ENCODE measurements at regions not wholly inside any gene's neighbourhood (a gene's known extent, or its start where the extent isn't known, plus 50 kb on each side); places are given as distances from the start of the nearest gene placed in this dataset.

DNA sequence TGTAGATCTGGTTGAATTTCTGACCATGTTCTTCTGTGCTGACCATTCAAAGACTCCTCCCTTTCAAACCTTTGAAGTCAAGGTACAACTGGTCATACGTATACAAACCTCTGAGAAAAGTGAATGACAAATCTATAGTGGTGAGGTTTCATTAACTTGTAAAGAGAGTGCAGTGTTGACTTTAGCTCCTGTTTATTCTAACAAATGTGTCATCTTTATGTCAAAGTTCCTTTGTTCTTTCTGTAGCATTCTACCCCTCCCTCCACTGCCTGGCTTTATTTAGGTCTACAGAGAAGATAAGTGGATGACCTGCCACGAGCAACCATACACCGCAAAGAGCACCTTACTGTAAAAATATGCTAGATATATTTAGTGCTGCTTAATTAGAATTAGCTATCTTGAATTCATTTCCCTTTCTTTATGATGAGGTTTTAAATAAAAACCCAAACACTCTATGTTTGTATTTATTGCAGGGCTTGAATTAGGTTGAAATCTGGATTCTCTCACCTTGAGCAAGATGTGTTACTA, 520.0 kb upstream of the CDH11 start:
- Mint-ChIP-seq H3K27ac (no peak overlapping the region), H3K27me3 (no peaks in the 10 kb centered on the region), H3K4me1 (ENCODE audit: low read depth) (no peaks in the 10 kb centered on the region), H3K9me3 (peaks cover 5% of the 10 kb centered on the region), H3K4me3 (no peak overlapping the region), H3K36me3 (ENCODE audit: low read depth) (no peaks in the 10 kb centered on the region)
- no peak for DNase-seq

DNA sequence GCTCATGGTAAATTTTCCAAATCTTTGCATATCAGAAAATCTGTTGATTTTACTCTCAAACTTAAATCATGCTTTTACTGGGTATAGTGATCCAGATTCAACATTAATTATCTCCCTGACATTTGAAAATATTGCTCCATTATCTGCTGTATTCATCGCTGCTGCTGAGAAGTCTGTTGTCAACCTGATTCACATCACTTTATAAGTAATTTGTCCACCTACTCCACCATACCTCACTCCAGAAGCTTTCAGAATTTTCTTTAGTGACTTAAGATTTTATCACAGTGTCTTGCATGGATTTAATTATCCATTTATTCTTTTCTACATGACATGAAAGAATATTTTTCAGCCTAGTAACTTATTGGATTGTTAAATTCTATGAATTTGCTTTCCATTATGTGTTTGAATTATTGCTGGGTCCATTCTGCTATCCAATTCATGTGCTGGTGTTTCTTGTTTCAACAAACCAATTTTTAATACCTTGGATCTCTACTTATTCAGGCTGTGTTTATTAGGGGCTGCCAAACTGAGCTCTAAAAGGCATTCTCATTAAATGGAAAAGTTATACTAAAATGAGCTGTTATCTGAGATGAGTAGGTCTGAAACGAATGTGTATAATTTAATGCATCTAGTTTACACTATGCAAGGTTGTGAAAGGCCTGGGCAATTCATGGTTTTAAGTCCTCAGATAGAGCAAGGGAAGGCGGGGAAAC, 519.3 kb upstream of the CDH11 start:
- peaks cover 9% of the 10 kb centered on the region for H3K9me3 Mint-ChIP-seq
- no peaks in the 10 kb centered on the region for H3K36me3 Mint-ChIP-seq (ENCODE audit: low read depth)
- no peaks in the 10 kb centered on the region for H3K27me3 Mint-ChIP-seq
- DNase-seq: no peak
- no peaks in the 10 kb centered on the region for H3K4me1 Mint-ChIP-seq (ENCODE audit: low read depth)
- no peak overlapping the region for H3K4me3 Mint-ChIP-seq
- no peak overlapping the region for H3K27ac Mint-ChIP-seq

DNA sequence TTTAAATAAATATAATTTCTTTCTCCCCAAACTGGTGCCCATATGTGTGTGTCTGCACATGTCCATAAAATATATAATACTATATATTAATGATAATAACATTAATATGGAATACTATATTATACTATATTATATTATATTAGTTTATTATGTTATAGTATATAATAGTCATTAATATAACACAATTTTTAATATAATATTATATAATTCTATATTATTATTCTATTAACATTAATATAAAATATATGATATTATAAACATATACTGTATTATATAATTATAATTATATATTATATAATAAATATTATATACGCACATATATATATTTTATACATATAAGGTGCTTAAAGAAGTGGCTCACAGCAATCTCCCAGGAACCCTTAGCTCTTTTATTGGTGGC, 513.0 kb upstream of the CDH11 start:
- Mint-ChIP-seq H3K9me3 (peaks cover 11% of the 10 kb centered on the region), H3K27ac (no peak overlapping the region), H3K36me3 (ENCODE audit: low read depth) (no peaks in the 10 kb centered on the region), H3K4me1 (ENCODE audit: low read depth) (no peaks in the 10 kb centered on the region), H3K4me3 (no peak overlapping the region), H3K27me3 (no peaks in the 10 kb centered on the region)
- no peak for DNase-seq

DNA sequence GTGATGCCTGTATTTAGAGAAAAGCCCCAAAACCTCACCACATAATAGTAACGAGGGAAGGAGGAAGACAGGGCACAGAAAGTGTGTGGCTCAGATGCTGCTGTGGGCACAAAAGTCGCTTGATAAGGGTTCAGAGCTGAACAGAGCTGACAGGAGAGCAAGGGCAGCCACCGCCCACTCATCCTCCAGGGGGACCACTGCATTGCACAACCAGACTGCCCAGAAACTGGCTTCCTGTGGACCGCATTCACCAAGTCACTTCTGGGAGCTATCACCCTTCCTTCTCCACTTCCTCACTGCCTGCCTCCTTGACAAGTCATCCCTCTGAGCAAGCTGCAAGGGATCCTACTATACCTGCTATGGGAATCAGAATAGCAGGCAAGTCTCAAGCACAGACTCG, 512.4 kb upstream of the CDH11 start:
- DNase-seq: no peak
- no peaks in the 10 kb centered on the region for H3K27me3 Mint-ChIP-seq
- H3K9me3 Mint-ChIP-seq: peaks cover 17% of the 10 kb centered on the region
- H3K27ac Mint-ChIP-seq: no peak overlapping the region
- H3K4me3 Mint-ChIP-seq: no peak overlapping the region
- H3K4me1 Mint-ChIP-seq (ENCODE audit: low read depth): no peaks in the 10 kb centered on the region
- no peaks in the 10 kb centered on the region for H3K36me3 Mint-ChIP-seq (ENCODE audit: low read depth)

DNA sequence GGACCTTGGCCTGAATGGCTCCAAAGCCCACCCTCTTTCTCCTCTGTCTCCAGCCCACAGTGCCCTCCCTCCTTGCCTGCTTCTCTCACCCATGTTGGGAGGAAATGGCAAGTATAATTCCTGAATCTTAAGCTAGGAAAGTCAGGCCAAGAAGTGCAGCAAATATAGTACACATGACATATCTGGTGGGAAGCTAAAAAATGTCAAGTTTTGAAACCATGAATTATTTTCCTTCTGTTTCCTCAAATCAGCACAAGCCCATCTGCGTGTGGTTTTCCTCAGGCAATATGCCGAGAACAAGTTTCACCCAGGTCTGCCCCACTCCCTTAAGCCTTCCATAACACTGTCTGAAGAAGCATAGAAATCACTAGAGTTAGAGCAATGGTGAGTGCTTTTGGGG, 502.8 kb upstream of the CDH11 start:
- no peaks in the 10 kb centered on the region for H3K27me3 Mint-ChIP-seq
- H3K27ac Mint-ChIP-seq: no peak overlapping the region
- no peak overlapping the region for H3K4me3 Mint-ChIP-seq
- no peaks in the 10 kb centered on the region for H3K4me1 Mint-ChIP-seq (ENCODE audit: low read depth)
- DNase-seq: no peak
- peaks cover 18% of the 10 kb centered on the region for H3K9me3 Mint-ChIP-seq
- H3K36me3 Mint-ChIP-seq (ENCODE audit: low read depth): no peaks in the 10 kb centered on the region

DNA sequence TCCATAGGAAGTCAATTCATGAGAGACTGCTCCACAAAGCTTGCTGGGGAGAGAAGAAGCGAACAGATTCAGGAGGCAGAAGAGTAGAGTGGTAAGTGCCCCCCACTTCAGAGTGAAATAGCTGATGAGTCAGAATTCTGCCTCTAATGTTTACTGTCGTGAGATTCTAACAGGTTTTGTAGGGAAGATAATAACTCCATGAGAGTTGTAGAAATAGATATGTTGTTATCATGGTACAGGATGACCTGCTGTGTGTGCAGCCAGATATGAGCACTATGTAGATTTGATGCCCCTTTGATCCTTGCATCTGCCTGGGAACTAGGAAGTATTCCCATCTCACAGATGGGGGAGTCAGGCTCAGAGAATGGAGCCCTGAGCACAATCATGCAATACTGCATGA, 502.4 kb upstream of the CDH11 start:
- no peaks in the 10 kb centered on the region for H3K27me3 Mint-ChIP-seq
- no peak for DNase-seq
- H3K4me3 Mint-ChIP-seq: no peak overlapping the region
- no peak overlapping the region for H3K27ac Mint-ChIP-seq
- no peaks in the 10 kb centered on the region for H3K36me3 Mint-ChIP-seq (ENCODE audit: low read depth)
- H3K4me1 Mint-ChIP-seq (ENCODE audit: low read depth): no peaks in the 10 kb centered on the region
- peaks cover 14% of the 10 kb centered on the region for H3K9me3 Mint-ChIP-seq

DNA sequence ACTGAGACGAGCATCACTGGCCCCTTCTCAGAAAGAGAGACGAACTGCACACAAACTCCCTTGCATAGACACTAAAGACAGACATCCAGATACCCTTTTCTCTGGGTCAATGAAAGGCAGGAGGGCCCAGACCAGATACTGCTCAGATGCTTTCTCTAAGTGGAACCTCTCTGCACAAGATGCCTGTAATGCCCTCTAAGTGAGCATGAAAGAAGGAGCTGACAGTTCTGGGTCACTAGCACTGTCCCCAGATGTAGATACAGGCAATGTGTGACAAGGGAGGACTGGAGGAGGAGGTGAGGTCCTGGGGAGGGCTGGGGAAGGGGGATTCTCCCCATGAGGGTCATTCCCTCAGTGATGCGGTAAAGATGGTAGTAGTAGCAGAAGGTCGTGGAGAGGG, 501.0 kb upstream of the CDH11 start:
- Mint-ChIP-seq H3K4me1 (ENCODE audit: low read depth) (no peaks in the 10 kb centered on the region), H3K27ac (no peak overlapping the region), H3K27me3 (no peaks in the 10 kb centered on the region), H3K9me3 (peaks cover 12% of the 10 kb centered on the region), H3K4me3 (no peak overlapping the region), H3K36me3 (ENCODE audit: low read depth) (no peaks in the 10 kb centered on the region)
- DNase-seq: no peak

DNA sequence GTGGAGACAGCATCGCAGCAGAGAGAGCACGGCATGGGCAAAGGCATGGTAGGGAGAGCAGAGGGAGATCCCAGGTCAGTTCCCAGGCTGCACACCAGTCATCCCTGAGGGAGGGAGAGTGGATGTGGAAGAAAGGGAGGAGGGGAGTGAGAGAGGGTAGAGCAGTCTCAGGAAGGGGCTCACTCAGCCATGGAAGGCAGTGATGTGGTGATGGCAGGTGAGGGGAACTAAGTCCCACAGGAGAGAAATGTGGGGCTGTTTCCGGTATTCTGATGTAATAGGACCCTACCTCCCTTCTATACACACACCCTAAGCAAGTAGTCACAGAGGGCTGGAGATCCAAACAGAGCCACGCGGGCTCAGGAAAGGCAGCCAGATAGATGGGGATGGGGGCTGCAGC, 500.3 kb upstream of the CDH11 start:
- Mint-ChIP-seq H3K4me1 (ENCODE audit: low read depth) (no peaks in the 10 kb centered on the region), H3K4me3 (no peak overlapping the region), H3K36me3 (ENCODE audit: low read depth) (no peaks in the 10 kb centered on the region), H3K9me3 (peaks cover 12% of the 10 kb centered on the region), H3K27me3 (no peaks in the 10 kb centered on the region), H3K27ac (no peak overlapping the region)
- DNase-seq: no peak

DNA sequence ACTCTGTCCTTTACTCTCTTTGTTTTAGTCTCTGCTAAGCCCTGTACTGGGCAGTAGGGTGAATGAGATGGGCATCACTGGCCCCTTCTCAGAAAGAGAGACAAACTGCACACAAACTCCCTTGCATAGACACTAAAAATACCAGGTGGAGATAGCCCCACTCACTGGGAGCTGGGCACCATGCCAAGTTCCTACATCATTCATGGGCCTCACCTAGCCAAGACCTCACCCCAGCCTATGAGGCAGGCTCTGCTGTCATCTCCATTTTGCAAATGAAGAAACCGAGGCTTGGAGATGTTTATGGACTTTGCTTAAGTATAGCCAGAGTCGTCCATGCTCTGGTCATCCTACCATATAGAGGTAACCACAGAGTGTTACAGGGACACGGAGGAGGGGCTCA, 499.8 kb upstream of the CDH11 start:
- no peak for DNase-seq
- Mint-ChIP-seq H3K27ac (no peak overlapping the region), H3K4me3 (no peak overlapping the region), H3K9me3 (peaks cover 12% of the 10 kb centered on the region), H3K36me3 (ENCODE audit: low read depth) (no peaks in the 10 kb centered on the region), H3K27me3 (no peaks in the 10 kb centered on the region), H3K4me1 (ENCODE audit: low read depth) (no peaks in the 10 kb centered on the region)

DNA sequence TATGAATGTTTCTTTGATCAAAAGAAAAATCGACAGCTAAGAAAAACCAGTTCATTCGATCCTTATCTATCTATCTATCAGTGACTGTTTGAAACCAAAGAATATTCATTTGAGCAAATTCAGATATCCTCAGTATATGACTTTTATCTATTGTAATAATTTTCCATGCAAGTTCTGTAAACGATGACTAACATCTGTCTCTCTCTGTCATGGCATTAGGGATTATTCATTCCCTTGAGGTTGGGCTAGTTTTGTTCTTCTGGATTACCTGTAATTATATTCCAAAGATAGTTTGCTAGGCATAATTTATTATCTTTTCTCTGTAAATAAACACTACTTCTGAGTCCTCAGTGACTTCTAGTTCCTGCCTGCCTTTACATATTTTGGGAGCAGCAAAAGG, 497.7 kb upstream of the CDH11 start:
- no peak overlapping the region for H3K27ac Mint-ChIP-seq
- no peaks in the 10 kb centered on the region for H3K36me3 Mint-ChIP-seq (ENCODE audit: low read depth)
- no peak for DNase-seq
- H3K9me3 Mint-ChIP-seq: peaks cover 13% of the 10 kb centered on the region
- no peak overlapping the region for H3K4me3 Mint-ChIP-seq
- no peaks in the 10 kb centered on the region for H3K27me3 Mint-ChIP-seq
- no peaks in the 10 kb centered on the region for H3K4me1 Mint-ChIP-seq (ENCODE audit: low read depth)

DNA sequence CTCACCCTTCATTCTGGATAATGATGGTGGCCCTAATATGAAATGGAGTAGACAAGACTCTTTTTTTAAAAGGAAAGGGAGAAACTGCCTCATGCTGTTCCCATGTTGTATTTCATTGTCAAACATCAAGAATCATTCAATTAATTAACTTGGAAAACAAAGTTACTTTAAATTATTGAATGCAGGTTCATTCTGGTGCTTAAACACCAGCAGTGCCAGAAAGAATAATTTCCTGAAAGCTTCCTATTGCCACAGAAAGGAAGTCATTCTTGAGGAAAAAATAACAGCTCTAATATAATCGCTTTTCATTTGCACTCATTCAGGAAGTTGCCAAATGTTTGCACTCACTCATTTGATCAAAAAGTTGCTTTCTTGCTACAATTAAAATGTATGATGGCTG, 497.1 kb upstream of the CDH11 start:
- H3K4me3 Mint-ChIP-seq: no peak overlapping the region
- DNase-seq: no peak
- H3K27me3 Mint-ChIP-seq: no peaks in the 10 kb centered on the region
- H3K36me3 Mint-ChIP-seq (ENCODE audit: low read depth): no peaks in the 10 kb centered on the region
- peaks cover 12% of the 10 kb centered on the region for H3K9me3 Mint-ChIP-seq
- no peaks in the 10 kb centered on the region for H3K4me1 Mint-ChIP-seq (ENCODE audit: low read depth)
- no peak overlapping the region for H3K27ac Mint-ChIP-seq

DNA sequence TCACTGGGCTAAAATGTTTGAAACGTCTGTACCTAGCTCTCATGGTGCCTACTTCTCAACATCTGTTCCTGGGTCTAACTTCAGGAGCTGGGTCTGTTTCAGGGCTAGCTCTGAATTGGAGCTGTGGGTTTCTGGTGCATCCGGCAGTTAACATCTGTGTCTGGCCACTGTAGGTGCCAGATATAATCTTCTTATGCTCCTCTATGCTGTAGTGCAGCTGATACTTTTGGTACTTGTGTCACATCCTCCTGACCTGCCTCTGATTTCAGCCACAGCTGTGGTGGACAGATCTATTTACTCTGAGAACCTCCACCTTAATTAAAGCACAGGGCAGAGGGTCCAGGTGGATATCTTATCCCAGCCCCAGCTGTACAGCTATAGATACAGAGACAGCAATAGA, 496.5 kb upstream of the CDH11 start:
- Mint-ChIP-seq H3K4me1 (ENCODE audit: low read depth) (no peaks in the 10 kb centered on the region), H3K27me3 (no peaks in the 10 kb centered on the region), H3K36me3 (ENCODE audit: low read depth) (no peaks in the 10 kb centered on the region), H3K27ac (no peak overlapping the region), H3K9me3 (peaks cover 6% of the 10 kb centered on the region), H3K4me3 (no peak overlapping the region)
- DNase-seq: no peak

DNA sequence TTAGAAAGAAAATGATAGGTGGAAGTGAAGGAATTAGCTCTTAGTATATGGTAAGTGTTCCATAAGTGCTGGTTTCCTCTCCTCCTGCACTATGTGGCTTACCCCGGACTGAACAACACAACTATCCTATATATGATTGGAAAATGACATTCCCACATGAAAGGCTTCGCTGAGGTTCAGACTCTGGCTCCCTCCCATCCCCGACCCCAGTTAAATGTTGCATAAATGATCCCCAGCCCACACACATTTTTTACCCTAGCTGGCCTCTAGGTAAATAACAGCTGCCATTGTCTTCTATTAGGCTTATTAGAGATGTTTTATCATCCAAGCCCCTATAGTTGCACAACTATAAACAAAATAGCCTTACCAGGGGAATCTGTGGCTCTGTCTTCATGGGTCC, 495.6 kb upstream of the CDH11 start:
- Mint-ChIP-seq H3K9me3 (peaks cover 6% of the 10 kb centered on the region), H3K27me3 (no peaks in the 10 kb centered on the region), H3K4me1 (ENCODE audit: low read depth) (no peaks in the 10 kb centered on the region), H3K36me3 (ENCODE audit: low read depth) (no peaks in the 10 kb centered on the region), H3K27ac (no peak overlapping the region), H3K4me3 (no peak overlapping the region)
- no peak for DNase-seq

DNA sequence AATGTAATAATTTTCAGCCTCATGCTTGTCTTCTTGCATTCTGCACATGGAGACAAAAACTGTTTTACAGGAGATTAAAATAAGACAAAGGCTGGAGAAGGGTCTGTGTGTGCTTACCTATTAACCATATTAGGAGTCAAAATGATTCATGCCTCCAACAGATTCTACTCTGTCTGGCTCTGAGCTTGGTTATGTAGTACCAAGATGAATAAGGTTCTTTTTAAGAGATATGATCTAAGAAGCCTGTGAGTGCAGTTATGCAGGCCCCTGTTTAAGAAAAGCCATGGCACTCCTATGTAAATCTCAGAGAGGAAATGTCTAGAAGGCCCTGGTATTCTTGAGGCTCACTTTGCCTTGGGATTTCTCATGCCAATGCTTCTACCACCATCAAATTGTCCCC, 486.6 kb upstream of the CDH11 start:
- H3K4me1 Mint-ChIP-seq (ENCODE audit: low read depth): no peaks in the 10 kb centered on the region
- H3K27me3 Mint-ChIP-seq: no peaks in the 10 kb centered on the region
- no peaks in the 10 kb centered on the region for H3K36me3 Mint-ChIP-seq (ENCODE audit: low read depth)
- H3K27ac Mint-ChIP-seq: no peak overlapping the region
- no peak overlapping the region for H3K4me3 Mint-ChIP-seq
- H3K9me3 Mint-ChIP-seq: peaks cover 17% of the 10 kb centered on the region
- no peak for DNase-seq

DNA sequence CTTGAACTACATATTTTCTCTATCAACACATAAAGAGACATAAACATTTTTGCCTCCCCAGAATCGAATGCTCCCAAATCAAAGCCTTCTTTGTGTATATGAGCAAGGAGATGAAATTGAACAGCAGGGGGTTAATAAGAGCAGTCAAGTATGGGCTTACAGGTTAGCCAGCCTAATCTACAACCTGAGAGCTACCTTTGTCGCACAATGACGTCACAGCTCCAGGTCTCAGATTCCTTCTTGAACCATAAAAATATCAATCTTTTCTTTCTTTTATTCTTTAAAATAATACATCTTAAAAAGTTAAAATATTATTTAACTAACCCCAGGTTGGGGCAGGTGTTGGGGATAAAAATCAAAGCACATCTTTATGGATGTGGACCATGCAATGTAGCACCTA, 482.9 kb upstream of the CDH11 start:
- H3K9me3 Mint-ChIP-seq: peaks cover 19% of the 10 kb centered on the region
- H3K36me3 Mint-ChIP-seq (ENCODE audit: low read depth): no peaks in the 10 kb centered on the region
- no peak for DNase-seq
- no peaks in the 10 kb centered on the region for H3K27me3 Mint-ChIP-seq
- no peak overlapping the region for H3K4me3 Mint-ChIP-seq
- no peak overlapping the region for H3K27ac Mint-ChIP-seq
- H3K4me1 Mint-ChIP-seq (ENCODE audit: low read depth): no peaks in the 10 kb centered on the region

DNA sequence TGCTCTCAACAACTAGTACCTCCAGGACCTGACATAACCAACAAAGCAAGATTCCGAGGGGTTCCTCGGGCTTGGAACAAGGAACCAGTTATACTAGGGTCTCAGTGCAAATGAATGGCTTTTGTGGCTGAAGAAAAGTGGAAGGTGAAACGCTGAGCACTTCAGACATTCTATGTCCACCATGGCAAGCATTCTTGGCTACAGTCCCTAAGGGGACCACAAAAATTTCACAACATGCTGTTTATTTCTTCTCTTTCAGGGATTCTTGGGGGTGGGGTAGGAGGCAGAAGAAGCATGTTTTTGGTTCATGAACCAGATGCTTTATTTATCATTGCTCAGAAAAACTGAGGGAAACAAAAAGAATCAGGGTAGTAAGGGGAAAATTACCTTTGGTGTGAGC, 479.9 kb upstream of the CDH11 start:
- no peak for DNase-seq
- H3K4me1 Mint-ChIP-seq (ENCODE audit: low read depth): no peaks in the 10 kb centered on the region
- no peak overlapping the region for H3K27ac Mint-ChIP-seq
- no peak overlapping the region for H3K4me3 Mint-ChIP-seq
- no peaks in the 10 kb centered on the region for H3K27me3 Mint-ChIP-seq
- H3K36me3 Mint-ChIP-seq (ENCODE audit: low read depth): no peaks in the 10 kb centered on the region
- H3K9me3 Mint-ChIP-seq: peaks cover 24% of the 10 kb centered on the region
